GM12878 (cell line): ENCODE measurements at regions not wholly inside any gene's neighbourhood (a gene's known extent, or its start where the extent isn't known, plus 50 kb on each side); places are given as distances from the start of the nearest gene placed in this dataset.

Source experiments
- ATAC-seq: fragments of 200-7000 bp; cut with Tn5 transposase; 3 replicates; pipeline ENCODE4 v1.9.1; 2020; ENCODE audit warnings: mild to moderate bottlenecking, moderate library complexity
- BruUV-seq: library from RNA; stranded (reverse); fragments of 400-500 nt; replicated peaks from 2 replicates; lab custom pipeline; 2021; lab: Mats Ljungman, UMichigan
- CTCF ChIA-PET: fragments of 300-600 bp; sonication (Branson Sonifier 250); formaldehyde crosslinking; extraction: SDS; loops from one replicate; lab custom pipeline; 2021; ENCODE audit warnings: inconsistent platforms; lab: Yijun Ruan, JAX
- POLR2A ChIA-PET: fragments of 350-600 bp; formaldehyde crosslinking; extraction: SDS; loops from one replicate; lab custom pipeline; 2021; ENCODE audit warnings: inconsistent platforms; lab: Charles Lee
- RAD21 ChIA-PET: fragments of 300-600 bp; sonication (Branson Sonifier 250); formaldehyde crosslinking; loops from one replicate; lab custom pipeline; 2023; ENCODE audit warnings: antibody characterized with exemption; ENCODE audit not compliant: unreplicated experiment; lab: Charles Lee
- SMC1A ChIA-PET: fragments of 300-600 bp; sonication (Branson Sonifier 250); formaldehyde crosslinking; loops from one replicate; lab custom pipeline; 2023; ENCODE audit not compliant: unreplicated experiment, uncharacterized antibody; lab: Charles Lee
- DNase-seq: peaks from one replicate; pipeline ENCODE4 v3.0.0-alpha.2; 2011; ENCODE audit warnings: low read depth, low spot score
- FAIRE-seq: peaks from 3 replicates; lab custom pipeline; 2011; peaks lifted over from hg19 to GRCh38; lab: Jason Lieb, UNC
- H2AFZ ChIP-seq: 2 replicates; pipeline ENCODE4 v1.6.0; 2011; ENCODE audit warnings: low read depth, low read length, control low read depth; ENCODE audit not compliant: control insufficient read depth
- H3K27ac ChIP-seq: 2 replicates; pipeline ENCODE4 v1.5.1; 2011; ENCODE audit warnings: control low read depth; ENCODE audit not compliant: control insufficient read depth, insufficient read depth
- H3K27me3 ChIP-seq, 2 experiments: replicated peaks in 1 of 2; 2 replicates each; pipeline versions ENCODE4 v1.6.0 to v1.6.1; 2011; ENCODE audit warnings: low read length in 1 of 2; ENCODE audit not compliant: control insufficient read depth in 2 of 2, insufficient read depth in 2 of 2
- H3K36me3 ChIP-seq, 2 experiments: 2 replicates each; pipeline ENCODE4 v1.5.1; 2011; ENCODE audit warnings: low read length in 1 of 2; ENCODE audit not compliant: control insufficient read depth in 2 of 2, insufficient read depth in 2 of 2
- H3K4me1 ChIP-seq: 2 replicates; pipeline ENCODE4 v1.6.1; 2011; ENCODE audit warnings: mild to moderate bottlenecking, low read length, moderate library complexity, mixed read lengths; ENCODE audit not compliant: control insufficient read depth, insufficient read depth
- H3K4me2 ChIP-seq: 2 replicates; pipeline ENCODE4 v1.6.0; 2011; ENCODE audit warnings: control low read depth; ENCODE audit not compliant: control insufficient read depth, insufficient read depth
- H3K4me3 ChIP-seq: fragments of 200-600 bp; sonication (generic); 2 replicates; pipeline ENCODE4 v1.5.1; 2016
- H3K79me2 ChIP-seq: 2 replicates; pipeline ENCODE4 v1.6.0; 2011; ENCODE audit warnings: low read length; ENCODE audit not compliant: control insufficient read depth, insufficient read depth
- H3K9ac ChIP-seq: 2 replicates; pipeline ENCODE4 v1.8.0; 2011; ENCODE audit warnings: low read length, control low read depth, mixed read lengths; ENCODE audit not compliant: control insufficient read depth, insufficient read depth
- H3K9me3 ChIP-seq: replicated peaks from 3 replicates; pipeline ENCODE4 v1.5.1; 2011; ENCODE audit warnings: mild to moderate bottlenecking, low read length; ENCODE audit not compliant: control insufficient read depth, insufficient read depth
- H4K20me1 ChIP-seq: 2 replicates; pipeline ENCODE4 v1.6.0; 2011; ENCODE audit not compliant: control insufficient read depth, insufficient read depth
- ASH2L ChIP-seq: fragments of 300-600, 200-600 bp; sonication (generic); IDR thresholded peaks from 2 replicates; pipeline ENCODE4 v1.6.1; 2017; ENCODE audit warnings: low read depth, mild to moderate bottlenecking, borderline replicate concordance
- ATF2 ChIP-seq: IDR thresholded peaks from 2 replicates; pipeline ENCODE4 v1.6.1; 2012; ENCODE audit warnings: low read length, inconsistent platforms
- CBX3 ChIP-seq: fragments of 200-600 bp; sonication (generic); IDR thresholded peaks from 2 replicates; pipeline ENCODE4 v1.6.1; 2016; ENCODE audit warnings: low read depth, borderline replicate concordance
- FOS ChIP-seq: IDR thresholded peaks from 3 replicates; pipeline ENCODE4 v1.6.1; 2011; ENCODE audit warnings: borderline replicate concordance; ENCODE audit not compliant: insufficient read length; ENCODE audit errors: extremely low read depth
- GABPA ChIP-seq: IDR thresholded peaks from 2 replicates; pipeline ENCODE4 v1.6.1; 2014; ENCODE audit warnings: antibody characterized with exemption, low read depth, mild to moderate bottlenecking, inconsistent platforms
- NR2C2 ChIP-seq: IDR thresholded peaks from 2 replicates; pipeline ENCODE4 v1.6.1; 2011; ENCODE audit warnings: borderline replicate concordance, low read depth; ENCODE audit not compliant: control insufficient read depth, insufficient read length
- PAX5 ChIP-seq: IDR thresholded peaks from 2 replicates; pipeline ENCODE4 v1.6.1; 2011; ENCODE audit warnings: low read depth, low read length, borderline replicate concordance
- PRDM15 ChIP-seq: fragments of 450-650 bp; formaldehyde crosslinking; IDR thresholded peaks from 2 replicates; pipeline ENCODE4 v1.4.0; 2020; ENCODE audit warnings: mild to moderate bottlenecking, moderate library complexity
- SIN3A ChIP-seq: IDR thresholded peaks from 2 replicates; pipeline ENCODE4 v1.6.1; 2012; ENCODE audit warnings: low read depth, low read length, improper control_type of control experiment
- STAT3 ChIP-seq: IDR thresholded peaks from 2 replicates; pipeline ENCODE4 v1.6.1; 2011; ENCODE audit warnings: low read depth, low read length, improper control_type of control experiment
- ZNF687 ChIP-seq: fragments of 450-650 bp; IDR thresholded peaks from 2 replicates; pipeline ENCODE4 v1.6.1; 2017; ENCODE audit warnings: mild to moderate bottlenecking, moderate library complexity
- ZSCAN29 ChIP-seq: fragments of 450-650 bp; IDR thresholded peaks from 2 replicates; pipeline ENCODE4 v1.6.1; 2017; ENCODE audit warnings: mild to moderate bottlenecking, moderate library complexity
- WGBS: methylation state at CpG from one replicate; pipeline ENCODE4 v1.1.6; 2016; ENCODE audit warnings: low lambda C conversion rate; ENCODE audit not compliant: insufficient replicate concordance, insufficient coverage; ENCODE audit errors: missing lambda C conversion rate; 5-methylcytosine and 5-hydroxymethylcytosine counted together
- in situ Hi-C: fragments of 300-500 bp; cut with MboI; formaldehyde crosslinking; loops from 9 replicates; pipeline ENCODE4 v1.14.3; 2018; ENCODE audit warnings: mixed read lengths
- intact Hi-C: fragments of 100-400 bp; cut with micrococcal nuclease; formaldehyde crosslinking; loops from one replicate; pipeline ENCODE4 v1.14.2; 2022; ENCODE audit not compliant: unreplicated experiment
- TF ChIP-seq, protein P1 (sequence below): fragments of 450-650 bp; IDR thresholded peaks from 2 replicates; pipeline ENCODE4 v1.6.1; 2017; ENCODE audit warnings: low read depth, mild to moderate bottlenecking, moderate library complexity

GRCh38 chr5:3925022-3925421 is 329.4 kb downstream of the IRX1 start (continued):
- TF ChIP-seq ZNF687 = no peak
- no peak for TF ChIP-seq NR2C2

DNA sequence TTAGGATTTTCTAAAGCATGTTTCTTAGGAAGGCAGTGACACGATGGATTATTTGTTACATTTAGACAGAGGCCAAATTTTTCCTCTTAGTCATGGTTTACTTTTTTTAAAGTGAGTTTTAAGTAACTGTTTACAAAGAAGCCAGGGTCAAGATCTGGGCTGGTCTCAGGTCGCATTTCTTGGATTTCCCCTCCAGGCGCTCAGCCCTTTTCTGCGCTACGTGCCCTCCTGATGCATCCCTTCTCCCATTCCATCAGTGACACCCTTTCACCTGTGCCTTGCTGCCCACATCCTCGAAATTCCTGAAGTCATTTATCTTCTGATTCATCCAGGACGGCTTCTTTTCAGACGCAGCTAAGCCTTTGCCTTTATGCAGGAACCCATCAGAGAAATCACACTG is 330.3 kb downstream of the IRX1 start:
- Histone ChIP-seq H3K9me3 (no peaks in the 10 kb centered on the region; the same call in 2 of the 3 replicates), H4K20me1 (no peaks in the 10 kb centered on the region), H3K4me3 (no peak overlapping the region), H3K36me3 (no peaks in the 10 kb centered on the region), H3K27me3 (no peaks in the 10 kb centered on the region), H3K4me1 (no peaks in the 10 kb centered on the region), H3K27ac (no peak overlapping the region), H3K4me2 (no peak overlapping the region), H3K79me2 (no peaks in the 10 kb centered on the region), H2AFZ (no peak overlapping the region), H3K9ac (no peak overlapping the region)
- ATAC-seq = no peak
- FAIRE-seq = no peak
- ChIA-PET CTCF (no interaction called here), SMC1A (no interaction called here), RAD21 (no interaction called here), POLR2A (no interaction called here)
- in situ Hi-C loops = no loop called here
- 19% methylated on average over 8 of the region's 8 CpGs for WGBS
- intact Hi-C loops = no loop called here
- no peak for DNase-seq
- no TSS peak for BruUV-seq
- TF ChIP-seq SIN3A (no peak), GABPA (no peak), ATF2 (no peak), STAT3 (no peak), PAX5 (no peak), CBX3 (no peak), PRDM15 (CRISPR knock-in tag) (no peak), ASH2L (no peak), FOS (no peak), ZSCAN29 (no peak)
- TF ChIP-seq, protein P1, sequence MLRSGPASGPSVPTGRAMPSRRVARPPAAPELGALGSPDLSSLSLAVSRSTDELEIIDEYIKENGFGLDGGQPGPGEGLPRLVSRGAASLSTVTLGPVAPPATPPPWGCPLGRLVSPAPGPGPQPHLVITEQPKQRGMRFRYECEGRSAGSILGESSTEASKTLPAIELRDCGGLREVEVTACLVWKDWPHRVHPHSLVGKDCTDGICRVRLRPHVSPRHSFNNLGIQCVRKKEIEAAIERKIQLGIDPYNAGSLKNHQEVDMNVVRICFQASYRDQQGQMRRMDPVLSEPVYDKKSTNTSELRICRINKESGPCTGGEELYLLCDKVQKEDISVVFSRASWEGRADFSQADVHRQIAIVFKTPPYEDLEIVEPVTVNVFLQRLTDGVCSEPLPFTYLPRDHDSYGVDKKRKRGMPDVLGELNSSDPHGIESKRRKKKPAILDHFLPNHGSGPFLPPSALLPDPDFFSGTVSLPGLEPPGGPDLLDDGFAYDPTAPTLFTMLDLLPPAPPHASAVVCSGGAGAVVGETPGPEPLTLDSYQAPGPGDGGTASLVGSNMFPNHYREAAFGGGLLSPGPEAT = no peak
